Body of pancreas (tissue), 4 donors: ENCODE measurements at regions not wholly inside any gene's neighbourhood (a gene's known extent, or its start where the extent isn't known, plus 50 kb on each side); places are given as distances from the start of the nearest gene placed in this dataset.

ENCODE experiments used
- POLR2A ChIP-seq, 3 donors: fragments of 450-650 bp; IDR thresholded peaks; one replicate each; pipeline ENCODE4 v1.6.1; 2016; ENCODE audit warnings: antibody characterized with exemption in 3 of 3, mild to moderate bottlenecking in 2 of 3
- TF ChIP-seq, protein P1 (sequence below), 7 experiments: fragments of 450-650 bp in 4 of 7; fragments of 200-600 bp in 3 of 7; sonication (generic) in 3 of 7; IDR thresholded peaks; one replicate each; pipeline ENCODE4 v1.5.1; 2016 to 2019; ENCODE audit warnings: antibody characterized with exemption in 7 of 7

DNA sequence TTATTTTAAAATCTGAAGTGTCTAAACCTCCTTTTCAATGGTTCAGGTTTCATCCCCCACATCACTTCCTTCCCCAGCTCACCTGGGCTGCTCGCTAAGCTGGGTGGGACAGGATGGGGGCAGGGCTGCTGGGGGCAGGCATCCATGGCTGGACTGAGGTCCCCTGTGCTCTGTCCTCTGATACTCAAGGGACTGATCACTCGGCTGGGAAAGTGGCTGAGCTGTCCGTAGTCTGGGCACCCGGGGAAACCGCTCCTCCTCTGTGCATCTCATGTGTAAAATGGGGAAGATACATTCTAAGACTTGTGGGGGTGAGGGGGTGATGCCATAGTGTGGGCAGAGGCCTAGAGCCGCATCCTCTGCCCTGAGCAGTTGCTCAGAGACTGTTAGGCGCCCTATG lies 411.2 kb downstream of the MATN1 start:
- TF ChIP-seq, protein P1, sequence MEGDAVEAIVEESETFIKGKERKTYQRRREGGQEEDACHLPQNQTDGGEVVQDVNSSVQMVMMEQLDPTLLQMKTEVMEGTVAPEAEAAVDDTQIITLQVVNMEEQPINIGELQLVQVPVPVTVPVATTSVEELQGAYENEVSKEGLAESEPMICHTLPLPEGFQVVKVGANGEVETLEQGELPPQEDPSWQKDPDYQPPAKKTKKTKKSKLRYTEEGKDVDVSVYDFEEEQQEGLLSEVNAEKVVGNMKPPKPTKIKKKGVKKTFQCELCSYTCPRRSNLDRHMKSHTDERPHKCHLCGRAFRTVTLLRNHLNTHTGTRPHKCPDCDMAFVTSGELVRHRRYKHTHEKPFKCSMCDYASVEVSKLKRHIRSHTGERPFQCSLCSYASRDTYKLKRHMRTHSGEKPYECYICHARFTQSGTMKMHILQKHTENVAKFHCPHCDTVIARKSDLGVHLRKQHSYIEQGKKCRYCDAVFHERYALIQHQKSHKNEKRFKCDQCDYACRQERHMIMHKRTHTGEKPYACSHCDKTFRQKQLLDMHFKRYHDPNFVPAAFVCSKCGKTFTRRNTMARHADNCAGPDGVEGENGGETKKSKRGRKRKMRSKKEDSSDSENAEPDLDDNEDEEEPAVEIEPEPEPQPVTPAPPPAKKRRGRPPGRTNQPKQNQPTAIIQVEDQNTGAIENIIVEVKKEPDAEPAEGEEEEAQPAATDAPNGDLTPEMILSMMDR (IDR thresholded peaks at IDR 0.05): no peak
- no peak for TF ChIP-seq POLR2A (IDR thresholded peaks at IDR 0.05)
